ENCODE measurements at regions not wholly inside any gene's neighbourhood (a gene's known extent, or its start where the extent isn't known, plus 50 kb on each side); places are given as distances from the start of the nearest gene placed in this dataset.
"Not testable (repeated sequence)": the region's sequence is repeated elsewhere in the genome, so short reads cannot be mapped to it uniquely, and the experiment has no call there.

GRCh38 chr9:40868437-40868836, 260.0 kb downstream of the FOXD4L6 start:
- not testable (repeated sequence) for H3K36me3 ChIP-seq (ENCODE audit: control insufficient read depth, insufficient read depth, low read length); H3K27me3 ChIP-seq (replicated peaks; ENCODE audit: control insufficient read depth, insufficient read depth, low read length); DNase-seq (ENCODE audit: extremely low read depth, insufficient read length); H3K4me3 ChIP-seq (replicated peaks; ENCODE audit: low read depth, low read length)
